ENCODE measurements at regions not wholly inside any gene's neighbourhood (a gene's known extent, or its start where the extent isn't known, plus 50 kb on each side); places are given as distances from the start of the nearest gene placed in this dataset.

DNA sequence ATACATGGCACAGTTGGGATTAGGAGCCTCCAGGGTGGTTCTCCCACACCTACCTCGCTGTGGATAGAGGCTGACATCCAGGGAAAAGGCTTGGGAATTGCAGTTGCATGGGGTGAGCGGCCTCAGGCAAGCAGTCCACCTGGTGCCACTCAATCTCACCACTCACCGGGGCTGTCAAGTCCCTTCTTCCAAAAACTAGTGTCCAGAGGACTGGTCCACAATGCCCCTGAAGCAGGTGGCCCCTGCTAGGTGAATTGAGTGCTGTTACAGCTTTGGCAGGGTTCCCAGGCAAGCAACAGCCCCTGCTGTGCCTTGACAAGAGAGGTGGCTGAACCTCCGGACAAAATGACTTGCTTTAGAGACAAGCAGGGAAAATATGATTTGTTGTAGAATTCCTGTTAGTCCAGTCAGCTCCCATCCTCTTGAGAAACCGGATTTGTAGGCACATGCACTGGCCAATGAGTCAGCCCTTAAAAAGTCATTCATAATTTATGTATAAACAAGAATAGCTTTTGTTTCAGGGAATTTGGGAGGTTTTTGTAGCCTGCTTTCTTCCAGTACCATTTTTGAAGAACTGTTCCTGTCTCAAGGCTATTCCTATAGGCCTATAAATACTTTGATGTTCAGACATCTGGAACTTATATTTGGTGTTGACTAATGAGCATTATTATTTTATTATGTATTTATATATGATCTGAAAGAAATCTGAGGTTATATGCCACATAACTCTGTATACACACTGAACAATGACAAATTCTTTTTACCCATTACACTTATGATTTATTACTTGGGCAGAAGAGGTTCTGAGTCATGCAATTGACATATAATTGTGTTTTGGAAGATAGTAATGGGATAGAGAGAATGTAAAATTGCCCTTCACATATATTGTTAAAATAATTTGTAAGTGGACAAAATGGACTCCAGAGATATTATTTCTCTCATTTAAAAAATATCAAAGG is 411.1 kb downstream of the ACTL7B start:
- no peak for TF ChIP-seq POLR2AphosphoS5 (IDR thresholded peaks at IDR 0.05; ENCODE audit: low read depth, low read length)
- TF ChIP-seq, protein P1, sequence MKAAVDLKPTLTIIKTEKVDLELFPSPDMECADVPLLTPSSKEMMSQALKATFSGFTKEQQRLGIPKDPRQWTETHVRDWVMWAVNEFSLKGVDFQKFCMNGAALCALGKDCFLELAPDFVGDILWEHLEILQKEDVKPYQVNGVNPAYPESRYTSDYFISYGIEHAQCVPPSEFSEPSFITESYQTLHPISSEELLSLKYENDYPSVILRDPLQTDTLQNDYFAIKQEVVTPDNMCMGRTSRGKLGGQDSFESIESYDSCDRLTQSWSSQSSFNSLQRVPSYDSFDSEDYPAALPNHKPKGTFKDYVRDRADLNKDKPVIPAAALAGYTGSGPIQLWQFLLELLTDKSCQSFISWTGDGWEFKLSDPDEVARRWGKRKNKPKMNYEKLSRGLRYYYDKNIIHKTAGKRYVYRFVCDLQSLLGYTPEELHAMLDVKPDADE (CRISPR knock-in tag; IDR thresholded peaks at IDR 0.05) = no peak
- TF ChIP-seq SRSF9 (IDR thresholded peaks at IDR 0.05; ENCODE audit: borderline replicate concordance, insufficient read depth, low read depth, low read length, poor library complexity, severe bottlenecking) = no peak

Measured in HepG2 (cell line).